ENCODE measurements at regions not wholly inside any gene's neighbourhood (a gene's known extent, or its start where the extent isn't known, plus 50 kb on each side); places are given as distances from the start of the nearest gene placed in this dataset.

- no peak for TF ChIP-seq CTCF (IDR thresholded peaks at IDR 0.05)
- TF ChIP-seq POLR2A (IDR thresholded peaks at IDR 0.05): no peak
- no peak for TF ChIP-seq POLR2AphosphoS5 (IDR thresholded peaks at IDR 0.05)
These were observed 164.3 kb upstream of the PABPC4L start for GRCh38 chr4:134365852-134366251.

Data from prostate gland (tissue), 2 donors.